HG03280 (cell line): ENCODE measurements at regions not wholly inside any gene's neighbourhood (a gene's known extent, or its start where the extent isn't known, plus 50 kb on each side); places are given as distances from the start of the nearest gene placed in this dataset.

Experiments
- ATAC-seq: cut with Tn5 transposase; IDR thresholded peaks from one replicate; pipeline ENCODE4 v1.9.1; 2021; ENCODE audit warnings: mild to moderate bottlenecking, moderate library complexity; ENCODE audit not compliant: unreplicated experiment

GRCh38 chr2:224325941-224326340 is 76.0 kb downstream of the FAM124B start:
- no peak for ATAC-seq

DNA sequence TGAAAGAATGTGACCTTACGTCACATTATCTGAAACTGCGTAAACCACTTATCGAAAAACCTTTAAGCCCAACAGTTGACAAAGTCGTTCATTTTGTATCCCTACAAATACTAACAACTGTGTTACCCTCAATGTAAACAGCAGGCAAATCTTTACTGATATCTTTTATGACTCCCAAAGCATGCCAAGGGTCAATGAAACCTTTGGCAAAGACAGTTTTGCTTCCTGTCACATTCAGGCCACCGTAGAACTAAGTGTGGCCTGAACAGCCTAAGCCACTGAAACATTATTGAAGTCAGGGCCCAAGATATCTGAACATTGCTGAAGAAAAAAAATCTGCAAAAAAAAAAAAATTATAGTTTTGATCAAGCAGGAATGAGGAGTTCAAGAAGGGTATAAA is 77.3 kb downstream of the FAM124B start:
- ATAC-seq, result no peak

DNA sequence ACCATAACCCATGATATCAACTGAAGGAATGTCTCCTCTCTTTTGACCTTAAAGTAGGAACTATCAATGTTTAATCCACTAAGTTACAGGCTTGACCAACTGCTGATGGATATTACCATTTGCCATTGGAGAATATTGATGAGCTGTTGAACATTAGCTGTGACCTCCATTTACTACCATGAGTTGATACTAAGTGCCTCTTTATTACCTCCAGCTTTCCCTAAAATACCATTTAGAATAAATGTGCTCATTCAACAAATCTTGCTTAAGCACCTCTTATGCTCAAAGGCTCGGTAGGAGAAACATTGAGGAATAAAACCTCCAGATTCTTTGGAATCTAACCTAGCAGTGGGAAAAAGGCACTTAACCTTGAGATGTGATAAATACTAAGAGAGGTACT is 81.2 kb downstream of the FAM124B start:
- ATAC-seq, result no peak

DNA sequence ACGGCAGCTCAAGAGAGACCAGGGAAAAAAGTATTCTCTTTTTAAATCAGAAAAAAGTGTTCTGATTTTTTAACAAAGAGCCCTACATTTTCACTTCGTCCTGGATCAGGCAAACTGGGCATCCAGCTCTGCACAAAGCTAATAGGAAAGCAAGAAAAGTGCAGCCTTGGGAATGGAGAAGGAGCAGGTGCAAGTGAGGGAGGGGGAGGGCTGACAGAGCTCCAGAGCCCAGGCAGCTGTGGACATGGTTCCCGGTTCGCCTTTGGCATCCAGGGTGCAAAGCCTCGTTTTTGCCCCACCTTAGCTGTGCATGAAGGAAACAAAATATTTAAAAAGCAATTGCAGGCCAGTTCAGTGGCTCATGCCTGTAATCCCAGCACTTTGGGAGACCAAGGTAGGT is 82.2 kb downstream of the FAM124B start:
- no peak for ATAC-seq

- ATAC-seq, result no peak
Observed at GRCh38 chr2:224312741-224313140, 89.2 kb downstream of the FAM124B start.

- no peak for ATAC-seq
Observed at GRCh38 chr2:224310943-224311625, 90.8 kb downstream of the FAM124B start.

DNA sequence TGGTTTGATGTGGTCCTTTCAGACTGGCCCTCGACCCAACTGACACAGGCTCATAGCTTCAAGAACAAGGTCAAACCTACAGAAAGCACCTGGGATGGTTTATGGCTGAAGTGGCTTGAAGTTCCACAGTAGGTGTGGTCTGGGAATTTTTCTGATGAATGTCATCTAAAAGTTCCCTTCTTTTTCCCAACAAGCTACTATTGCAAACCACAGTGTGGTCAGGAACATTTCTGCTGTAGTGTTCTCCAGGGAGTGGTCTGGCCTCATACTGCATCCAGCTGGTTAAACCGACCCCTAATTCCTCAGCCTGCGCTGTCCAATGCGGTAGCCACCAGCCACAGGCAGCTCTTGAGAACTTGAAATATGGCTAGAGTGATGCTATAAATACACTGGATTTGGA is 92.7 kb downstream of the FAM124B start:
- ATAC-seq, result no peak

- ATAC-seq, result peak; percentile 84
Observed at GRCh38 chr2:224308272-224308911, 93.5 kb downstream of the FAM124B start.

- no peak for ATAC-seq
Observed at GRCh38 chr2:224302952-224303351, 99.0 kb downstream of the FAM124B start.

- ATAC-seq, result no peak
Observed at GRCh38 chr2:224293976-224294375, 107.9 kb downstream of the FAM124B start.

DNA sequence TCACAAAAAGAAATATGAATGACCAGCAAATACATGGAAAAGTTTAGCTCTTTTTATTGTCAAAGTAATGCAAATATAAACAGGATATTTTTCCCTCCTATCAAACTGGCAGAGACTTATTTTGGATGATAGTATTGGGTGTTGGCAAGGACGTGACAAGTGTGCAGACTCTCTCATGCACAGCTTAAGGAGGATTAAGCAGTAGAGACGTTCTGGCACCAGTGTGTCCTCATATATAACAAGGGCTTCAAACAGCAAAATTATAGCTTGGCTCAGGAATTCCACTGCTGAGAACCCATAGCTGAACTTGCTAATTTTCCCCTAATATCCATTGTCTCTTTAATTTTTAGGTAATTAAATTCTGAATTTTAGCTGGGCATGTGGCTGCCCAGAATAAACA is 114.4 kb downstream of the FAM124B start:
- no peak for ATAC-seq

DNA sequence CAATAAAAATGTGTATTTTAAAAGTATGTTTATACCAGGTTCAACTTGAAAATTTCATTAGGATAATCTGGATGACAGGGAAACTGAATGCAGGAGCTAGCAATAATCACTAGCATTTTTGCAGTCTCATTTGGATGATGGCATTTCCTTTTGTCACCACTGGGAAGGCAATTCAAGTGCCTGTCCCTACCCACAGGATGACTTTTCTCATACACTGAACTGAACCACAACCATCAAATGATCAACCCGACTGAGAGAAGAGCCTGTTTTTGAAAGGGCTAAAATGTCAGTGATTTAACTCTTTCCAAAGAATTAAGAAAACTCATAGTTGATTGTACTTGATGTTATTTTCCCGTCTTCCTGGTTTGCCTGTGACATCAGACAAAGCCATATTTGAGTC is 115.0 kb downstream of the FAM124B start:
- ATAC-seq, result no peak

GRCh38 chr2:224284134-224284946 is 117.6 kb downstream of the FAM124B start:
- ATAC-seq, result no peak

DNA sequence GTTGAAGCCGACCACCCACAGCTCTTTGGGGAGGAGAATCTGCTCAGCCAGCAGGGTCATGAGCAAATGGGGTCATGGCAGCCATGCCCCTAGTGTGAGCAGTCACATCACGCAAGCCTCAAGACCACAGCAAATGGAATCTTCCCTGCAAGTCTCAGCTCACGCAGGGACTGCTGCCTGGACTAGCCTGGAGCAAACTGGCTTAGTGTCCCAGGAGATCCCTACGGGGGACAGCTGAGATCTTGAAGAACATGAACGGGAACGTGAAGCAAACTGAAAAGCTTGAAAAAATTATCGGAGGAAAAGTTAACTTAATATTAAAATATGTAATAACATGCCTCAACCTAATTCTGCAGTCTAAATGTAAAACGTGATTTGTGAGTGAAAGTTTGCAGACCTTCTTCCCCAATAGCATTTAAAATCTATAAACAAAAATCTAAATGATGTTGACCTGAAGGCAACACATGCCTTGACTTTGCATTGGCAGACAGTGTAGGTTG is 118.4 kb downstream of the FAM124B start:
- no peak for ATAC-seq

GRCh38 chr2:224281374-224281773 is 120.5 kb downstream of the FAM124B start:
- ATAC-seq, result no peak

DNA sequence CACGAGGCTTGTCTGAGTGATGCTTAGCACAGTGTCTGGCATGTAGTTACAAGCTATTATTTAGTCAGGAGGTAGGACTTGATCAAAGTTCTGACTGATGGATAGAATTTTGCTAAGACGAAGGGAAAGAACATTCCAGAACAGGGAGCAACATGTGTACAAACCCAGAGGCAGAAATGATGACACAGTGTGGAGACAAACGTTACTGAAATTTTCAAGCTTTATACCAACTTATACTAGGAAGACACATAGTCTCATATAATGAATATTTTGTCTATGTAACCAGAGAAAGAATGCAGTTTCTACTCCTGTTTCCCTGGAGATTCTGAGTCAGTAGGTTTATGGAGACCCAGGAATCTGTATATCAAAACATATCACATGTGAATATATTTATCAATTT is 123.4 kb downstream of the FAM124B start:
- no peak for ATAC-seq

DNA sequence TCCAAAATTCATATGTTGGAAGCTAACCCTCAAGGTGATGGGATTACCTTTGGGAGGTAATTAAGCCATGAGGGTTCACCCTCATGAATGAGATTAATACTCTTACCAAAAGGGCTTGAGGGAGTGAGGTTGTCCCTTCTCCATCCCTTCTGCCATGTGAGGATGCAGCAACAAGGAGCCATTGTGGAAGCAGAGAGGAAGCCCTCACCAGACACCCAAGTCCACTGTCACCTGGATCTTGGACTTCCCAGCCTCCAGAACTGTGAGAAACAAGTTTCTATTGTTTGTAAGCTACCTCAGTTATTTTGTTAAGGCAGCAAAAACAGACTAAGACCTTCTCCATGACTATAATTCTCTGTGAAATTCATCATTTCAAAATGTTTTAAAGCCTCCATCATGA is 125.7 kb downstream of the FAM124B start:
- ATAC-seq, result no peak

DNA sequence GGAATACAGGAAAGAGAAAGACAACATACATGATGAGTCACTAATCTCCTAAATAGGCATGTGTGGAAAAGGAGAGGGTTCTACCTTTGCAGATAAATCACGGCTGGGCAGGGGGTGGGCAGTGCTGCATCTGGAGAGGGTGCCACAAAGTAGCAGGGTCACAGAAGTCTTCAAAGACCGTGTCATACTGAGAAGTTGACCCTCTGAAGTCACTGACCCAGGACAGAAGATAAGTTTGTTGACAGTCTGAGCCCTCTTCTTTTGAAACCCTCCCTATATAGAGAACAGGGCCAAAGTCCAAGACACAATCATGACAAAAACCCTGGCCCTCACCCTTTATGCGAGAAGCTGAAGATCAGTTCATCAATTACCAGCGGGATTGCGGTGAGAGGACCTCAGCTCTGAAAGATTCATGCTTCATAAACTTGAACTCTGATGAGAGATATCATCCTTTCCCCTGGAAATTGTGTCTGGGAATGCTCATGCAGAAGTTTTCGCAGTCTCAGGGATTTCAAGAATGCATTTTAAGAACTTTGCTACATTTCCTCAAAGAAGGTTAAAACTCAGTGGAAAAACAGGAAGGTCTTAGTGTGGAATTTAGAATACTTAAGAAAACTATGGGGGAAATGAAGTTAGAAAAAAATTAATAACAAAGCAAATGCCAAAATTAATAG is 129.5 kb downstream of the FAM124B start:
- no peak for ATAC-seq

- no peak for ATAC-seq
Observed at GRCh38 chr2:224271617-224272236, 130.2 kb downstream of the FAM124B start.

- ATAC-seq, result no peak
Observed at GRCh38 chr2:224268441-224268840, 133.5 kb downstream of the FAM124B start.

- ATAC-seq, result no peak
Observed at GRCh38 chr2:224264259-224264658, 137.6 kb downstream of the FAM124B start.
